ENCODE measurements at regions not wholly inside any gene's neighbourhood (a gene's known extent, or its start where the extent isn't known, plus 50 kb on each side); places are given as distances from the start of the nearest gene placed in this dataset.

DNA sequence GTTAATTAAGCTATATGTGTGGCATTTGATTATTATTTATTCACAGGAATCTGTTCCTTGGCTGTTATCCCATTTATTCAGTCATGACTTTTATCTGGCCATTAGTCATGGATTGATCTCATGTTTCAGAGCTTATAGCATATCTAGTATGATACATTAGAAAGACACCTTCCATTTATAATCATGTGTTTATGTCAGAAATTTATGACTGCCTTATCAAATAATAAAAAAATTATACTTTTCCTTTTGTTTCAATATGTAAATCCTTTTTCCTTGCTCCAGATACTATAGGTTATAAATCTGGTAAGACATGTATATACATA is 248.0 kb upstream of the PDE3A start:
- H3K4me1 ChIP-seq (ENCODE audit: control insufficient read depth, insufficient read depth, low read length) = no peaks in the 10 kb centered on the region
- no peak overlapping the region for H3K4me3 ChIP-seq (ENCODE audit: low read length in 2 of 2)
- no peak overlapping the region for H3K27ac ChIP-seq (ENCODE audit: low read length)
- no peak overlapping the region for H3K9ac ChIP-seq (ENCODE audit: low read length in 2 of 2)
- H3K9me3 ChIP-seq (ENCODE audit: control insufficient read depth in 2 of 2, low read length in 2 of 2) = no peaks in the 10 kb centered on the region
- H3K27me3 ChIP-seq (ENCODE audit: control insufficient read depth in 1 of 2, insufficient read depth in 2 of 2, low read length in 2 of 2) = no peaks in the 10 kb centered on the region
- H3K36me3 ChIP-seq (ENCODE audit: control insufficient read depth in 2 of 2, insufficient read depth in 2 of 2, low read length in 2 of 2) = no peaks in the 10 kb centered on the region

DNA sequence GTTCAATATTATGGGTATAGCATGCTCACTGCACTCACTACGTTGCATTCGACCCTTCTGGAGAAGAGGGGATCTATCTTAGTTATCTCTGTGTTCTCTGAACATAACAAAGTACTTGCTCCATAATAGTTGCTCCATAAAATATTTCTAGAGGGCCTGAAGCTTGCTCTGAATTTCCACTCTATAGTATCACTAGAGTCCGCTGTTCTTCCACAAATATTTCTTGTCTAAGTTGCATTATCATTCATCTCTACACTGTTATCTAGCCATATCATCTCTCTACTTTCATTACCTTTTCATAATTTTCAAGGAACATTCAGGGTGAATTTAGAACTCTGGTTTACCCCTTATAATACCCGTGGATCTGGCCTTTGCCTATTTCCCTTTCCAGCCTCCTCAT is 246.1 kb upstream of the PDE3A start:
- Histone ChIP-seq H3K27me3 (ENCODE audit: control insufficient read depth in 1 of 2, insufficient read depth in 2 of 2, low read length in 2 of 2) (no peaks in the 10 kb centered on the region), H3K9ac (ENCODE audit: low read length in 2 of 2) (no peak overlapping the region), H3K36me3 (ENCODE audit: control insufficient read depth in 2 of 2, insufficient read depth in 2 of 2, low read length in 2 of 2) (no peaks in the 10 kb centered on the region), H3K4me1 (ENCODE audit: control insufficient read depth, insufficient read depth, low read length) (no peaks in the 10 kb centered on the region), H3K4me3 (ENCODE audit: low read length in 2 of 2) (no peak overlapping the region), H3K9me3 (ENCODE audit: control insufficient read depth in 2 of 2, low read length in 2 of 2) (no peaks in the 10 kb centered on the region), H3K27ac (ENCODE audit: low read length) (no peak overlapping the region)

DNA sequence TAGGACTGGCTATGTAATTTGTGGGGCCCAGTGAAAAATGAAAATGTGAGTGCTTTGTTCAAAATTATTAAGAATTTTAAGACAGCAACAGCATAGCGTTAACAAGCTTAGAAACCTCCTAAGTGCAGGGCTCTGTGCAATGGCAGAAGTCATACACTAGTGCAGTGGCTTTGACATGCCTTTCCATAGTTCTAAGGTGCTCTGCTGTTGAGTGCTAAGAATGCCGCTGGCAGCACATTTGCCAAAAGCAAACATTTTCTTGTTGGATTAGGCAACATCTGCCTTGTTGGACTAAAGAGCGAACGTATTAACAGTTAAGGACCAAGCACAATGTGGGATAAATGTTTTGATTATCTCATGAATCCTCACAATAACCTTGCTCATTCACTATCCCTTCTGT is 244.9 kb upstream of the PDE3A start:
- H3K9me3 ChIP-seq (ENCODE audit: control insufficient read depth in 2 of 2, low read length in 2 of 2) = no peaks in the 10 kb centered on the region

DNA sequence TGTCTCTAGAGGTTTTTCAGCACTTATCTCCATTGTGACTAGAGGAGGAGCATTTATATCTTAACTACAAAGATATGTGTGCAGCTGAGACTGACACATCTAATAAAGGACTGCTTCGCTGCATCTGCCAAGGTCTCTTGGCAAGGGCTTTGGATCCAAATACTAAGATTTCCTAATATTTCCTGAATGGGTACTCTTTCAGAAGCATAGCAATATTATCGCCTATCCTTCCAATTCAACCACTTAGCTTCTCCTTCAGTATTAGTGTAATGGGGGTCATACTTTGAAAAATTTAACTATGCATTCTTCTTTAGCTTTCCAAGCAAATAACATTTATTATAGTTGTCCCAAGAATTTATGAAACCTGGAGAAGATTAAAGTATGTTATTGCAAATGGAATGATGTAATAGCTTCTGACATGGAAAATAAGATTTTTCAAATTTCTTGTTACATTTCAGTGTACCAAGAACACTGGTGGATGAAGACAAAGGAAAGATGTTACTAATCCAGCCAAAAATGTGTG is 243.0 kb upstream of the PDE3A start:
- Histone ChIP-seq H3K9me3 (ENCODE audit: control insufficient read depth in 2 of 2, low read length in 2 of 2) (no peaks in the 10 kb centered on the region), H3K36me3 (ENCODE audit: control insufficient read depth in 2 of 2, insufficient read depth in 2 of 2, low read length in 2 of 2) (no peaks in the 10 kb centered on the region), H3K4me3 (ENCODE audit: low read length in 2 of 2) (no peak overlapping the region), H3K27ac (ENCODE audit: low read length) (no peak overlapping the region), H3K9ac (ENCODE audit: low read length in 2 of 2) (no peak overlapping the region), H3K4me1 (ENCODE audit: control insufficient read depth, insufficient read depth, low read length) (no peaks in the 10 kb centered on the region), H3K27me3 (ENCODE audit: control insufficient read depth in 1 of 2, insufficient read depth in 2 of 2, low read length in 2 of 2) (no peaks in the 10 kb centered on the region)

More for the DNA sequence above, 244.9 kb upstream of the PDE3A start:
- H3K27ac ChIP-seq (ENCODE audit: low read length) = no peak overlapping the region
- H3K9ac ChIP-seq (ENCODE audit: low read length in 2 of 2) = no peak overlapping the region
- H3K4me1 ChIP-seq (ENCODE audit: control insufficient read depth, insufficient read depth, low read length) = no peaks in the 10 kb centered on the region
- H3K36me3 ChIP-seq (ENCODE audit: control insufficient read depth in 2 of 2, insufficient read depth in 2 of 2, low read length in 2 of 2) = no peaks in the 10 kb centered on the region
- H3K27me3 ChIP-seq (ENCODE audit: control insufficient read depth in 1 of 2, insufficient read depth in 2 of 2, low read length in 2 of 2) = no peaks in the 10 kb centered on the region
- H3K4me3 ChIP-seq (ENCODE audit: low read length in 2 of 2) = no peak overlapping the region

DNA sequence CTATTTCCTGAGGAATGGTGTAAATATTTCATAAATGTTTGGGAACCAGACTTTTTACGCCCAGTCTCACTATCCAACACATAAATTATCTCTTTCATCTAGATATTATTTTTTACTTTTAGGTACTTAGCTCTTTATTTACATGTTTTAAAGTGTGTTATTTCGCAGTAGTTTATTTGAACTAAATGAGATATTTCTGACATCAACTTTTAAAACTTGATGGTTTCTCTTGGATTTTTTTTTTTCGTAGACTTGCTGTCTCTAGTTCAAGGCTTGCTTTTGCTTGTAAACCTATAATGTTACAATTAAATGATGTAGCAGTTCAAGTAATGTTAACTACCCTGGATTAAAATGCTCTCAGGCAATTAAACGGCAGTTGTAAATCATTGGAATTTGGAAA is 241.7 kb upstream of the PDE3A start:
- Histone ChIP-seq H3K4me3 (ENCODE audit: low read length in 2 of 2) (no peak overlapping the region), H3K27me3 (ENCODE audit: control insufficient read depth in 1 of 2, insufficient read depth in 2 of 2, low read length in 2 of 2) (no peaks in the 10 kb centered on the region), H3K27ac (ENCODE audit: low read length) (no peak overlapping the region), H3K9ac (ENCODE audit: low read length in 2 of 2) (no peak overlapping the region), H3K4me1 (ENCODE audit: control insufficient read depth, insufficient read depth, low read length) (no peaks in the 10 kb centered on the region), H3K9me3 (ENCODE audit: control insufficient read depth in 2 of 2, low read length in 2 of 2) (no peaks in the 10 kb centered on the region), H3K36me3 (ENCODE audit: control insufficient read depth in 2 of 2, insufficient read depth in 2 of 2, low read length in 2 of 2) (no peaks in the 10 kb centered on the region)

DNA sequence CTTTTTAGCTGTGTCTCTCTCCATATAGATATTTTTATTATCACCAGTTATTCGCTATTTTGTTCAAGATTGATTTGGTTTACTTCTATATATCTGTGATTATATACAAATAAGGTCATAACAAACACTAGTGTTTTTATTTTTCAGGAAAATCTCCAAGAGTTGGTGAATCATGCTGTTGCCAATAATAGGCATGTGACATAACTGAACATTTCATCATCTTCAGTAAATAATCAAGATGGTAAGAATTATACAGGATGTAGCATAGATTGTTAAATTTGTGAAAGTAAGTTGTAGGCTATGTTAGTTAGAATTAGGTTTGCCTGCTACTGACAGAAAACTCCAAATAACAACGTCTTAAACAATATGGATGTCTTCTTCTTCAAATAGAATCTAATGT is 240.9 kb upstream of the PDE3A start:
- Histone ChIP-seq H3K4me1 (ENCODE audit: control insufficient read depth, insufficient read depth, low read length) (no peaks in the 10 kb centered on the region), H3K9ac (ENCODE audit: low read length in 2 of 2) (no peak overlapping the region), H3K27ac (ENCODE audit: low read length) (no peak overlapping the region), H3K36me3 (ENCODE audit: control insufficient read depth in 2 of 2, insufficient read depth in 2 of 2, low read length in 2 of 2) (no peaks in the 10 kb centered on the region), H3K9me3 (ENCODE audit: control insufficient read depth in 2 of 2, low read length in 2 of 2) (no peaks in the 10 kb centered on the region), H3K27me3 (ENCODE audit: control insufficient read depth in 1 of 2, insufficient read depth in 2 of 2, low read length in 2 of 2) (no peaks in the 10 kb centered on the region), H3K4me3 (ENCODE audit: low read length in 2 of 2) (no peak overlapping the region)

DNA sequence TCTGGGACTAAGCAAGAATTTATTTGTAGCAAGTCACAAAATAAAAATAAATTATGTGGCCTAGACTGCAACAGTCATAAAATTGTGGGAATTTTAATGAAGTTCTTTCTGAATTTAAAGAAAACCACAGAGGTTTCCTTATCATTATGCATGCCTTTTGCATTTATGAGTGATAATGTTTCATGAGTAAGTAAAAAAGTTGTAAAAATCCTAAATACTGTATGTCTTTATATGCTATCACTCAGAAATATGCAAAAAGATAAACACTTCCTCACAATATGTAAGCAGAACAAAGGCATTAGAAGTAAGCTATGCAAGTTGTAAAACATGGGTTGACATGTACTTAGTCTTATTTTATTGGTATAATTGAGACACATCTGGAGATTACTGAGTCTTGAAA is 239.4 kb upstream of the PDE3A start:
- Histone ChIP-seq H3K4me3 (ENCODE audit: low read length in 2 of 2) (no peak overlapping the region), H3K9me3 (ENCODE audit: control insufficient read depth in 2 of 2, low read length in 2 of 2) (no peaks in the 10 kb centered on the region)

DNA sequence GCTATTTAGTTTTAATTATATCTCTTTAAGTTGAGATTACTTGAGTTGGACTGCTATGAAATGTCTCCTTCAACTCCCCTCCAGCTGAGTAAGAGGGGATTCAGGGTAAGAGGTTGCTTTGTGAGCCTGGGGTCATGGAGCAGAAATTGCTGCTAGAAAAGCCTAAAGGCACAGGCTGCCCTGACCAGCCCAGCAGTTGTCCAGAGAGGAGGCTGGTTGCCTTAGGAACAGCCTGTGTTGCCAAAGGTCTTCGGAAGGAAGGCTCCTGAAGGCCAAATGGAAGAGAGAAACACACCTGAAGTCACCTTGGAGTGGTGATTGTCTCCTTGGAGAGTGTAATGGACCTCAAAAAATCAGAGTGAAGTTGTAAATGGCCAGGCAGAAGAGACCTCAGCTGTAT is 235.5 kb upstream of the PDE3A start:
- H3K36me3 ChIP-seq (ENCODE audit: control insufficient read depth in 2 of 2, insufficient read depth in 2 of 2, low read length in 2 of 2) = no peaks in the 10 kb centered on the region
- no peaks in the 10 kb centered on the region for H3K9me3 ChIP-seq (ENCODE audit: control insufficient read depth in 2 of 2, low read length in 2 of 2)
- no peaks in the 10 kb centered on the region for H3K4me1 ChIP-seq (ENCODE audit: control insufficient read depth, insufficient read depth, low read length)

More for the DNA sequence above, 239.4 kb upstream of the PDE3A start:
- H3K9ac ChIP-seq (ENCODE audit: low read length in 2 of 2) = no peak overlapping the region
- H3K27ac ChIP-seq (ENCODE audit: low read length) = no peak overlapping the region
- H3K4me1 ChIP-seq (ENCODE audit: control insufficient read depth, insufficient read depth, low read length) = no peaks in the 10 kb centered on the region
- no peaks in the 10 kb centered on the region for H3K36me3 ChIP-seq (ENCODE audit: control insufficient read depth in 2 of 2, insufficient read depth in 2 of 2, low read length in 2 of 2)
- H3K27me3 ChIP-seq (ENCODE audit: control insufficient read depth in 1 of 2, insufficient read depth in 2 of 2, low read length in 2 of 2) = no peaks in the 10 kb centered on the region

DNA sequence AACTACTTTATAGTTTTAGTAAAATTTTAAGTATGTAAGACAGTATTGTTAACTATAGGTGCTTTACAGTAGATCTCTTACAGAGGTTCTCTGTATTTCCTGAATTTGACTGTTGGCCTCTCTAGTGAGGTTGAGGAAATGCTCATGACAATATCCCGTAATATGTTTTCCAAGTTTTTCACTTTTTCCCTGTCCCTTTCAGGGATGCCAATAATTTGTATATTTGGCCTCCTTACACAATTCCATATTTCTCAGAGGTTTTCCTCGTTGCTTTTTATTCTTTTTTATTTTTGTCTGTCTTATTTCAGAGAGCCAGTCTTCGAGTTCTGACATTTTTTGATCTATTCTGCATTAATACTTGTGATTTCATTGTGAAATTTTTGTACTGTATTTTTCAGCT is 233.7 kb upstream of the PDE3A start:
- Histone ChIP-seq H3K36me3 (ENCODE audit: control insufficient read depth in 2 of 2, insufficient read depth in 2 of 2, low read length in 2 of 2) (no peaks in the 10 kb centered on the region), H3K27ac (ENCODE audit: low read length) (no peak overlapping the region), H3K4me1 (ENCODE audit: control insufficient read depth, insufficient read depth, low read length) (no peaks in the 10 kb centered on the region), H3K9ac (ENCODE audit: low read length in 2 of 2) (no peak overlapping the region), H3K27me3 (ENCODE audit: control insufficient read depth in 1 of 2, insufficient read depth in 2 of 2, low read length in 2 of 2) (no peaks in the 10 kb centered on the region), H3K9me3 (ENCODE audit: control insufficient read depth in 2 of 2, low read length in 2 of 2) (no peaks in the 10 kb centered on the region), H3K4me3 (ENCODE audit: low read length in 2 of 2) (no peak overlapping the region)

More for the DNA sequence above, 235.5 kb upstream of the PDE3A start:
- H3K27me3 ChIP-seq (ENCODE audit: control insufficient read depth in 1 of 2, insufficient read depth in 2 of 2, low read length in 2 of 2) = no peaks in the 10 kb centered on the region
- no peak overlapping the region for H3K9ac ChIP-seq (ENCODE audit: low read length in 2 of 2)
- no peak overlapping the region for H3K4me3 ChIP-seq (ENCODE audit: low read length in 2 of 2)
- no peak overlapping the region for H3K27ac ChIP-seq (ENCODE audit: low read length)

DNA sequence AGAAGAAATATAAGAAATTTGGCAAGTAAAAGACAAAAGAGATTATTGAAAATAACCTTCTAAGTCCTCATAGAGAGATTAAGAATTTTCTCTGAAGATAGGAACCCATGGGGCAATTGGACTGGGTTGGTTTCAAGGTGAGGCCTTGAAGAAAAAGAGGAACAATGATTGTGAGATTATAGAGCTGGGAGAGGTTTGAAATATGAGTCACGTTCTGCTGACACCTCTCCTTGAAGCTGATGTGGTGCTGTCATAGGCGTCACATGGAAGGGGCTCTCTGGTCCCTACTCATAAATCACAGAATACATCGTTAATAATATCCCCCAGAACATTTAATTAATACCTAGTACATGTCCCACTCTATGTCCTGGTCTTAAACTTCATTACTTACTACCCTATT is 227.6 kb upstream of the PDE3A start:
- Histone ChIP-seq H3K27ac (ENCODE audit: low read length) (no peak overlapping the region), H3K4me3 (ENCODE audit: low read length in 2 of 2) (no peak overlapping the region), H3K27me3 (ENCODE audit: control insufficient read depth in 1 of 2, insufficient read depth in 2 of 2, low read length in 2 of 2) (no peaks in the 10 kb centered on the region), H3K9ac (ENCODE audit: low read length in 2 of 2) (no peak overlapping the region), H3K9me3 (ENCODE audit: control insufficient read depth in 2 of 2, low read length in 2 of 2) (no peaks in the 10 kb centered on the region), H3K36me3 (ENCODE audit: control insufficient read depth in 2 of 2, insufficient read depth in 2 of 2, low read length in 2 of 2) (no peaks in the 10 kb centered on the region), H3K4me1 (ENCODE audit: control insufficient read depth, insufficient read depth, low read length) (peaks cover 5% of the 10 kb centered on the region)

DNA sequence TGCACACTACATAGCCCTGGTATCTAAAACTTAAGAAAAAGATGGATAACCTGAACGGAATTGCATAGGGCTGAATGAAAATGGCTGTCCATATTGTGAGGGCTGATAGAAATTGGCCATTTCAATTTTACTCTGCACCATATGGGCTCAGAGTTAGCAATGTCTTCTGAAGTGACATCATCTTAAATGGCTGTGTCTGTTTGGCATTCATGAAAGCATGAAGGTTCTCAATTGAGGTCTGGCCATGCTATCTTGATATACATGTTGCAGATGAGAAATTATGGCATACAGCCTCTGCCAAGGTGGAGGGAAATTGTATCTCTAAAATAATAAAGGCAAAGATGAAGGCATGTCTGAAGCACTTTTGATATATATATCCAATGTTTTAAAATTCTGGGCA is 226.0 kb upstream of the PDE3A start:
- no peak overlapping the region for H3K4me3 ChIP-seq (ENCODE audit: low read length in 2 of 2)
- no peak overlapping the region for H3K9ac ChIP-seq (ENCODE audit: low read length in 2 of 2)
- no peaks in the 10 kb centered on the region for H3K27me3 ChIP-seq (ENCODE audit: control insufficient read depth in 1 of 2, insufficient read depth in 2 of 2, low read length in 2 of 2)
- no peak overlapping the region for H3K27ac ChIP-seq (ENCODE audit: low read length)
- H3K9me3 ChIP-seq (ENCODE audit: control insufficient read depth in 2 of 2, low read length in 2 of 2) = no peaks in the 10 kb centered on the region
- no peaks in the 10 kb centered on the region for H3K36me3 ChIP-seq (ENCODE audit: control insufficient read depth in 2 of 2, insufficient read depth in 2 of 2, low read length in 2 of 2)
- peaks cover 5% of the 10 kb centered on the region for H3K4me1 ChIP-seq (ENCODE audit: control insufficient read depth, insufficient read depth, low read length)
